ENCODE measurements at regions not wholly inside any gene's neighbourhood (a gene's known extent, or its start where the extent isn't known, plus 50 kb on each side); places are given as distances from the start of the nearest gene placed in this dataset.

DNA sequence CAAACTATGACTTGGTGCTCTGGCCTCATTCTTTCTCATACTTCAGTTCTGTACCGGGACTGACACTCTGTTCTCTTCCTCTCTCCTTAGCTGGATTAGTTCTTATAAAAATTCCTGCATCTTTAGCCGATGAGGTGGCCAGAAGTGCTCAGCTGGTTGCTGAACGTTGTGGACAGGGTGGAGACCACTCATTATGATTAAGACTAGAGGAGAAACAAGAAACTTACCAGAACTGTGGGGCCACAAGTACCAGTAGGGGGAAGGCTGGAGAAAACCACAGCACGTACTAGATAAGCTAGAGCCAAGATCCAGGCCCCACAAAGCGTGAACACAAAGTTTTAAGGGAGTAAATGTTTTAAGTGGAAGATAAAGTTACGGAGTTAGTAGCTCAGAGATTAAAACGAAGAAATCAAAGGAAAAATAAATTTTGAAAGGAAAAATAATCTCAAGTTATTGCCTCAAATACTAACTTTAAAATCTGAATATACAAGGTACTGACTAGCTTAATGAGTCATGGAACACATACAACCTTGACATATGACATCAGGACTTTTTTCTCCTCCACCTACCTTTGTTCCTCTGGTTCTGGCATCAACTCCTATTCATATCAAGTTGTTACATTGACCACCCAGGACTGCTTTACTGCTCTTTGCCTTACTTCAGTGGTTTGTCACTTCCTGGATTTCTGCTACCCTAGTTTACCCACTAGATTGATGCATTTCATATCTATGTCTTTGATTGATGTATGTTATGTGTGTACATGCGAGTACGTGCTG is 469.0 kb downstream of the TFEC start:
- Histone ChIP-seq H4K20me1 (replicated peaks; ENCODE audit: insufficient read depth) (no peaks in the 10 kb centered on the region), H3K36me3 (ENCODE audit: insufficient read depth) (no peaks in the 10 kb centered on the region), H3K4me1 (ENCODE audit: insufficient read depth) (no peaks in the 10 kb centered on the region), H3K4me2 (no peak overlapping the region), H3K9me2 (ENCODE audit: insufficient read depth) (no peaks in the 10 kb centered on the region), H2AFZ (peak overlapping the region; percentile 49; the same call in 1 of the 2 replicates), H3K4me3 (no peak overlapping the region), H3K79me2 (replicated peaks; ENCODE audit: insufficient read depth) (no peaks in the 10 kb centered on the region), H3K27ac (ENCODE audit: low read depth) (no peak overlapping the region), H3K27me3 (ENCODE audit: insufficient read depth) (no peaks in the 10 kb centered on the region), H3F3A (replicated peaks; ENCODE audit: low read depth) (no peaks in the 10 kb centered on the region)
- DNase-seq (ENCODE audit: low spot score) = no peak
- Mint-ChIP-seq H3K27ac (no peak overlapping the region; the same call in 1 of the 2 replicates), H3K9me3 (peaks cover 4% of the 10 kb centered on the region; the same call in 1 of the 3 replicates), H3K27me3 (ENCODE audit: insufficient read depth, low read depth, poor library complexity) (peaks cover 1% of the 10 kb centered on the region), H3K4me3 (no peak overlapping the region), H3K36me3 (ENCODE audit: low read depth) (no peaks in the 10 kb centered on the region), H3K4me1 (no peaks in the 10 kb centered on the region)
- TF ChIP-seq EZH2 (IDR thresholded peaks at IDR 0.05; ENCODE audit: low read depth, unreplicated experiment) = no peak
- TF ChIP-seq CTCF (conservative IDR thresholded peaks at IDR 0.05; ENCODE audit: low read depth in 2 of 2) = 0 out of 4 replicates have a peak, but pooled peaks of 1 of the 2 experiments have one; percentile 5
- no peak for ATAC-seq

DNA sequence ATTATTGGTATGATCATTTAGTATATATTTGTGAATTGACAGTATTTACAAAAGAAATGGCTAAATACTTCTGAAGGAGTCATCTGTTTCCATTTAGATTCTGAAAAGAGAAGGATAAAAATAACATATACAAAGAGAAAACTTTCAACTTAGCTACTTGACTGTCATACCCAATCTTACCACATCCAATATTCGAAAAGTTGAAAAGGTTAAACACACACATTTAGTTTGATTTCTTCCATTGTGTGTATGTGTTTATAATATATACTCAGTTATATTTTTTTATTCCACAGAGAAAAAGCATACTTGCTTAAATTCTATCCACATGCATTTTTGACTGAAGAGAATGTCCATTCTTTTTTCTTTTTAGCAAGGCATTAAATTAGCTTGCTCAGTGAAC is 470.7 kb downstream of the TFEC start:
- DNase-seq (ENCODE audit: low spot score) = no peak
- H3K27ac Mint-ChIP-seq = no peak overlapping the region
- Histone ChIP-seq H4K20me1 (replicated peaks; ENCODE audit: insufficient read depth) (no peaks in the 10 kb centered on the region), H3K4me1 (ENCODE audit: insufficient read depth) (no peaks in the 10 kb centered on the region), H3K79me2 (replicated peaks; ENCODE audit: insufficient read depth) (no peaks in the 10 kb centered on the region), H3K27me3 (ENCODE audit: insufficient read depth) (no peaks in the 10 kb centered on the region), H3K27ac (ENCODE audit: low read depth) (no peak overlapping the region), H3K36me3 (ENCODE audit: insufficient read depth) (no peaks in the 10 kb centered on the region), H3F3A (replicated peaks; ENCODE audit: low read depth) (no peaks in the 10 kb centered on the region), H3K9me2 (ENCODE audit: insufficient read depth) (0 out of 2 replicates have a peak, but pooled peaks cover 5% of the 10 kb centered on the region), H3K4me3 (no peak overlapping the region), H2AFZ (no peak overlapping the region), H3K4me2 (no peak overlapping the region)
- peaks cover 4% of the 10 kb centered on the region; the same call in 1 of the 3 replicates for H3K9me3 Mint-ChIP-seq
- no peak overlapping the region for H3K4me3 Mint-ChIP-seq
- ATAC-seq = no peak
- H3K27me3 Mint-ChIP-seq (ENCODE audit: insufficient read depth, low read depth, poor library complexity) = peaks cover 1% of the 10 kb centered on the region
- H3K4me1 Mint-ChIP-seq = no peaks in the 10 kb centered on the region
- H3K36me3 Mint-ChIP-seq (ENCODE audit: low read depth) = no peaks in the 10 kb centered on the region
- TF ChIP-seq NANOG (IDR thresholded peaks at IDR 0.05; ENCODE audit: borderline replicate concordance) (no peak), JUNB (IDR thresholded peaks at IDR 0.05; ENCODE audit: unreplicated experiment) (no peak), ZNF462 (CRISPR knock-in tag; IDR thresholded peaks at IDR 0.05) (no peak), STAT1 (IDR thresholded peaks at IDR 0.05; ENCODE audit: unreplicated experiment) (no peak), EZH2 (IDR thresholded peaks at IDR 0.05; ENCODE audit: low read depth, unreplicated experiment) (no peak), EZH2phosphoT487 (IDR thresholded peaks at IDR 0.05; ENCODE audit: unreplicated experiment) (no peak), CTCF (conservative IDR thresholded peaks at IDR 0.05; ENCODE audit: low read depth in 2 of 2) (no peak), ZNF331 (CRISPR knock-in tag; IDR thresholded peaks at IDR 0.05; ENCODE audit: low read depth) (no peak)
- TF ChIP-seq, protein P1, sequence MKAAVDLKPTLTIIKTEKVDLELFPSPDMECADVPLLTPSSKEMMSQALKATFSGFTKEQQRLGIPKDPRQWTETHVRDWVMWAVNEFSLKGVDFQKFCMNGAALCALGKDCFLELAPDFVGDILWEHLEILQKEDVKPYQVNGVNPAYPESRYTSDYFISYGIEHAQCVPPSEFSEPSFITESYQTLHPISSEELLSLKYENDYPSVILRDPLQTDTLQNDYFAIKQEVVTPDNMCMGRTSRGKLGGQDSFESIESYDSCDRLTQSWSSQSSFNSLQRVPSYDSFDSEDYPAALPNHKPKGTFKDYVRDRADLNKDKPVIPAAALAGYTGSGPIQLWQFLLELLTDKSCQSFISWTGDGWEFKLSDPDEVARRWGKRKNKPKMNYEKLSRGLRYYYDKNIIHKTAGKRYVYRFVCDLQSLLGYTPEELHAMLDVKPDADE (IDR thresholded peaks at IDR 0.05) = no peak
